Activated CD4-positive, CD25-positive, alpha-beta regulatory T cell (primary cell): ENCODE measurements at regions not wholly inside any gene's neighbourhood (a gene's known extent, or its start where the extent isn't known, plus 50 kb on each side); places are given as distances from the start of the nearest gene placed in this dataset.
A peak's percentile ranks its signal among the peaks of the same experiment; 100 is the strongest.
"Not testable (repeated sequence)": the region's sequence is repeated elsewhere in the genome, so short reads cannot be mapped to it uniquely, and the experiment has no call there.

Source experiments
- DNase-seq, 4 experiments: peaks; one replicate each; lab custom pipeline; 2025; lab: John Stamatoyannopoulos, UW

- DNase-seq, result no peak
These were observed 70.6 kb downstream of the RSL24D1 start for GRCh38 chr15:55126111-55126510.

GRCh38 chr15:55124616-55125015 is 72.1 kb downstream of the RSL24D1 start:
- DNase-seq, result no peak

- DNase-seq, result no peak
These were observed 78.3 kb downstream of the RSL24D1 start for GRCh38 chr15:55118344-55118870.

GRCh38 chr15:55116636-55117035 is 80.1 kb downstream of the RSL24D1 start:
- DNase-seq, result no peak

- DNase-seq, result no peak
These were observed 83.0 kb downstream of the RSL24D1 start for GRCh38 chr15:55113736-55114135.

- no peak for DNase-seq
These were observed 84.0 kb downstream of the RSL24D1 start for GRCh38 chr15:55112706-55113105.

GRCh38 chr15:55110446-55110845 is 86.3 kb downstream of the RSL24D1 start:
- DNase-seq, result no peak

- DNase-seq, result peak in 3 of 4 experiments; percentile 3 to 8 (median 3)
These were observed 87.8 kb downstream of the RSL24D1 start for GRCh38 chr15:55108858-55109518.

- DNase-seq, result no peak
These were observed 88.3 kb downstream of the RSL24D1 start for GRCh38 chr15:55108448-55108847.

- no peak for DNase-seq
These were observed 90.6 kb downstream of the RSL24D1 start for GRCh38 chr15:55106155-55106554.

GRCh38 chr15:55094136-55094535 is 102.6 kb downstream of the RSL24D1 start:
- DNase-seq, result no peak

GRCh38 chr15:55088207-55088606 is 108.5 kb downstream of the RSL24D1 start:
- DNase-seq, result no peak

- no peak for DNase-seq
These were observed 112.1 kb downstream of the RSL24D1 start for GRCh38 chr15:55084673-55085072.

- DNase-seq, result no peak
These were observed 112.5 kb downstream of the RSL24D1 start for GRCh38 chr15:55084216-55084615.

GRCh38 chr15:55077052-55077451 is 119.7 kb downstream of the RSL24D1 start:
- DNase-seq, result not testable (repeated sequence)

- no peak for DNase-seq
These were observed 122.3 kb downstream of the RSL24D1 start for GRCh38 chr15:55074431-55074830.

GRCh38 chr15:55063970-55064369 is 132.8 kb downstream of the RSL24D1 start:
- not testable (repeated sequence) for DNase-seq

GRCh38 chr15:55060836-55061235 is 135.9 kb downstream of the RSL24D1 start:
- no peak for DNase-seq

GRCh38 chr15:55056500-55056899 is 140.2 kb downstream of the RSL24D1 start:
- no peak for DNase-seq

- no peak for DNase-seq
These were observed 152.6 kb downstream of the RSL24D1 start for GRCh38 chr15:55044162-55044561.

GRCh38 chr15:55037071-55037470 is 159.7 kb downstream of the RSL24D1 start:
- DNase-seq, result no peak

GRCh38 chr15:55035749-55036148 is 161.0 kb downstream of the RSL24D1 start:
- DNase-seq, result no peak

- DNase-seq, result no peak
These were observed 163.2 kb downstream of the RSL24D1 start for GRCh38 chr15:55033574-55033973.

- DNase-seq, result no peak
These were observed 165.0 kb downstream of the RSL24D1 start for GRCh38 chr15:55031727-55032126.
